ENCODE measurements at regions not wholly inside any gene's neighbourhood (a gene's known extent, or its start where the extent isn't known, plus 50 kb on each side); places are given as distances from the start of the nearest gene placed in this dataset.
"Not testable (repeated sequence)": the region's sequence is repeated elsewhere in the genome, so short reads cannot be mapped to it uniquely, and the experiment has no call there.

GRCh38 chr17:31609996-31610910 is 218.8 kb downstream of the RAB11FIP4 start:
- DNase-seq = no peak

GRCh38 chr17:31609331-31609730 is 217.9 kb downstream of the RAB11FIP4 start:
- no peak for DNase-seq

- DNase-seq = no peak
Observed at GRCh38 chr17:31608659-31609254, 217.3 kb downstream of the RAB11FIP4 start.

GRCh38 chr17:31605761-31606160 is 214.3 kb downstream of the RAB11FIP4 start:
- no peak for DNase-seq

- no peak for DNase-seq
Observed at GRCh38 chr17:31604936-31605335, 213.5 kb downstream of the RAB11FIP4 start.

GRCh38 chr17:31600144-31600543 is 208.7 kb downstream of the RAB11FIP4 start:
- not testable (repeated sequence) for DNase-seq

GRCh38 chr17:31598921-31599571 is 207.6 kb downstream of the RAB11FIP4 start:
- no peak for DNase-seq

GRCh38 chr17:31598399-31598782 is 206.9 kb downstream of the RAB11FIP4 start:
- no peak for DNase-seq

- DNase-seq = no peak
Observed at GRCh38 chr17:31597646-31598398, 206.3 kb downstream of the RAB11FIP4 start.

- DNase-seq = peak; percentile 87
Observed at GRCh38 chr17:31596382-31597323, 205.2 kb downstream of the RAB11FIP4 start.

GRCh38 chr17:31595666-31596381 is 204.3 kb downstream of the RAB11FIP4 start:
- peak; percentile 50 for DNase-seq

- no peak for DNase-seq
Observed at GRCh38 chr17:31595076-31595475, 203.6 kb downstream of the RAB11FIP4 start.

- no peak for DNase-seq
Observed at GRCh38 chr17:31594416-31594815, 202.9 kb downstream of the RAB11FIP4 start.

GRCh38 chr17:31593806-31594205 is 202.3 kb downstream of the RAB11FIP4 start:
- DNase-seq = peak; percentile 80

GRCh38 chr17:31591924-31592323 is 200.4 kb downstream of the RAB11FIP4 start:
- DNase-seq = no peak

- DNase-seq = no peak
Observed at GRCh38 chr17:31588512-31588911, 197.0 kb downstream of the RAB11FIP4 start.

- no peak for DNase-seq
Observed at GRCh38 chr17:31588034-31588433, 196.6 kb downstream of the RAB11FIP4 start.

All from femur (tissue), 1 donor.